ENCODE measurements at regions not wholly inside any gene's neighbourhood (a gene's known extent, or its start where the extent isn't known, plus 50 kb on each side); places are given as distances from the start of the nearest gene placed in this dataset.

- peak; percentile 58 for DNase-seq
Observed at GRCh38 chr14:85444635-85445034, 85.3 kb upstream of the FLRT2 start.

DNA sequence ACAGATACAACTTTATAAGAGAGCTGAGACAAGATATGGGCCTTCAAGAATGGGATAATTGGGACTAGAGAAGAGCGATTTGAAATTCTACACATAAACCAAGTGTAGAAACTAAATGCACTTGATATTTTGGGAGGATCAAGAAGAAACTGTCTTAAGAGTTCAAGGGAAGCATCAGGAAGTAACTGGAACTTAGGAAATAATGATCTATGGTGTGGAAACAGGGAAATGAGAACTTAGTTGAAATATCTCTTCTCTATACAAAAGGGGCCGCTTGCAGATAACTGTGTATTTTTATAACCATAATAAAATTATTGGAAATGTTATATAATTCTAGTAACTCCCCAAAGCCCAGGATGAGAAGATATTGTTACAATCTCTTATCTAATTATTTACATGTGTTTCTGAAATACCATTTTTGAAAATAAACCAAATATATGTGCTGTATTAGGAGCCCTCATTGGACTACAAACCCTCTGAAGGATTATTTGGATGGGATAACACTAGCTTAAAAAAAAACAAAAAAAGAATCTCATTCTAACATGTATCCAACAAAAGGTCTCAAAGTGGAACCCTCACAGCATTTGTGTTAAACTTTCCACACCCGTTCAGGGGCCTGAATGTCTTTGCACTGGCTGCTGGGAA is 84.7 kb upstream of the FLRT2 start:
- DNase-seq, result no peak

GRCh38 chr14:85447883-85448282 is 82.1 kb upstream of the FLRT2 start:
- DNase-seq, result no peak

GRCh38 chr14:85451421-85451820 is 78.5 kb upstream of the FLRT2 start:
- DNase-seq, result no peak

- DNase-seq, result no peak
Observed at GRCh38 chr14:85453401-85454225, 76.3 kb upstream of the FLRT2 start.

DNA sequence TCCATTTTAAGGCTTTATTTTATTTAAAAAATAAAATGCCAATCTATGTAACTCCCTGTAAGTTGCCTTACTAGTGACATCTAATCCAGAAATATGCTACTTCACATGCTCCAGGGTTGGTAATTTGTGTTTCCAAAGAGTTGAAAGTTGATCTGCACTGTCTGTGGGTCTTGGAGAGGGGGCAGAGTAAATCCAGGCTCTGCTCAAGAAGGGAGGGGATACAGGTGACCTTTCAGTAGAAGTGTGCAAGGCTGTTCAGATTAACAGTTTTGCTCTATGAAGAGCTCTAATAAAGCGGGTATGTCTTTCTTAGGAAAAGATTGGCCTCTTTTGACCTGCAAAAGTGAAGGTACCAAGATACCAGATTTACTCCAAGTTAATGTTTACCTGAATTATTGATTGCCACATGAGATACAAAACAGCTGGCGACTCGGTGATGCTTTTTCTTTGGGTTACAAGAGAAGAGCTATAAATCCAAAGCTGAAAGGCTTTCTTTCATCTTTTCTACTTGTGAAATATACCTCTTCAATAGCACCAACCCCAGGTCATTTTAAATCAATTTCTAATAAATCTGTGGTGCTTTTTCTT is 75.6 kb upstream of the FLRT2 start:
- DNase-seq, result no peak

DNA sequence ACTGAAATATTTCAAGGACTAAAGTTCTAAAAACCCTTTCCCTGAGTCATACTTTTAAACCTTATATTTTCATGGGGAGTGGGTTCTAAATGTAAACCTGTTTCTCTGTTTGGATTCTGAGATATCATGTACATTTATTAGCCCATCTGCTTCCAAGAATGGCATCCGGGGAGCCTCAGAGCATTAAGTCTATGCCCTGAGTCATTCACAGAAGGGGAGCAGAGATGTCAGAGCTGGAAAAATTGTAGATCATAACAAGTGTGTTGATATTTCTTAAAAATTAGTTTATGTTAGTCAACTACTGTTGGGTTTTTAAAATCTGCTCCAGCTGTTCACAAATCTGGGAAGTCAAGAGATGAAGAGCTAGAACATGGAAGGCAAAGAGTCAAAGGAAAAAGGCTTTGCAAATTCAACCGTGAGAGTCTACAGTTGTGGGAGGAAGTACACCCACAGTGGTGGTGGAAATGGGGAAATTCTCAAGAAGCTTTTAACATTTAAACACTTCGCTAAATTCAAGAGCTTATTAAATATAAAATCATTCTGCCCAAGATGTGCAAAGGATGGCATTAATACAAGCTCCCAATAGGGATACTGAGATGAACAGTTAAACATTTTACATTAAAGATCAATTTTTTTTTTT is 70.5 kb upstream of the FLRT2 start:
- no peak for DNase-seq

- DNase-seq, result no peak
Observed at GRCh38 chr14:85461432-85462133, 68.4 kb upstream of the FLRT2 start.

DNA sequence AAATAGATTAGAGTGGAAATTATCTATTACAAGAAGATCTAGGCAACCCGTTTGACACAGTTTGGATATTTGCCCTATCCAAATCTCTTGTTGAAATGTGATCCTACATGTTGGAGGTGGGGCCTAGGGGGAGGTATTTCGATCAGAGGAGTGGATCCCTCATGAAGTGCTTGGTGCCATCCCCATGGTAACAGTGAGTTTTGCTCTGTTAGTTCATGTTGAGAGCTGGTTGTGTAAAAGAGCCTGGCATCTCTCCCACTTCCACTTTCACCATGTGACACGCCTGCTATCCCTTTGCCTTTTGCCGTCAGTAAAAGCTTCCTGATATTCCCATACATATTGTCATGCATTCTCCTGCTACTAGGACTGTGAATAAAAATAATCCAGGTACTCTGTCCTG is 66.4 kb upstream of the FLRT2 start:
- DNase-seq, result no peak

DNA sequence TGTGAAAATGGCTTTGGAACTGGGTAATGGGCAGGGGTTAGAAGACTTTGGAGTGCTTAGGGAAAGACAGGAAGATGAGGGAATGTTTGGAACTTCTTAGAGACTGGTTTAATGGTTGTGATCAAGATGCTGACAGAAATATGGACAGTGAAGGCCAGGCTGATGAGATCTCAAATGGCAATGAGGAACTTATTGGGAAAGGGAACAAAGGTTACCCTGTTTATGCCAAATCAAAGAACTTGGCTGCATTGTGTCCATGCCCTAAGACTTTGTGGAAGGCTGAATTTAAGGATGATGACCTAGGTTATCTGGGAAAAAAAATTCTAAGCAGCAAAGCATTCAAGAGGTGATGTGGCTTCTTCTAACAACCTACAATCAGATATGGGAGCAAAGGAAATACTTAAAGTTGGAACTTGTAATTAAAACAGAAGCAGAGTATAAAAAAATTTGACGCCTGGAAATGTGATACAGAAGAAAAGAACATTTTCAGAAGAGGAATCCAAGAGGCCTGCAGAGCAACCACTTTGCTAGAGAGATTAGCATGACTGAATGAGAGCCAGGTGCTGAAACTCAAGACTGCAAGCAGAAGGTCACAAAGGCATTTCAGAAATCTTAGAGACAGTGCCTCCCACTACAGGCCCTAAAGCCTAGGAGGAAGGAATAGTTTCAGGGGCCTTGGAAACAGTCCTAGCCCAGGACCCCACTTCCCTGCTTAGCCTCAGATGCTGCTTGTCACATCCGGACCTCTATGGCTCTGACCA is 65.6 kb upstream of the FLRT2 start:
- no peak for DNase-seq

DNA sequence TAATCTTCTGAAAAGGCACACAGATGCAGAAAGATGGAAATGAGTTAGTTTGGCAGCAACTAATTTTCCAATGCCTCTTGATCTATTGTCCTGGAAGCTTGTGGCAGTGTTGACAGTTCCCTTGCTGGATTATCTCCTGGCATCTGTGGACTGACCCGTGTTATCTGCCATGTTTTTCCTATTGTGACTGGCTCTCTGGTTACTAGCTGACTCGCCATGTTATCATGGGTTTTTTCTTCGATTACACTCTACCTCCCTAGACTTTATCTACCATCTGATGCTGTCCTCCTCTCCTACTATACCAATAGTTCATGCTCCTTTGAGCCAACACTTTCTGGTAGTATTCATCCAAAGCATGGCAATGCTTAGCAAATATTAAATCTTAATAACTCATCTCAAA is 63.3 kb upstream of the FLRT2 start:
- no peak for DNase-seq

- DNase-seq, result no peak
Observed at GRCh38 chr14:85468816-85469215, 61.1 kb upstream of the FLRT2 start.

GRCh38 chr14:85471156-85471555 is 58.8 kb upstream of the FLRT2 start:
- DNase-seq, result no peak

- no peak for DNase-seq
Observed at GRCh38 chr14:85471744-85472143, 58.2 kb upstream of the FLRT2 start.

GRCh38 chr14:85474431-85474830 is 55.5 kb upstream of the FLRT2 start:
- DNase-seq, result no peak

GRCh38 chr14:85475113-85475512 is 54.8 kb upstream of the FLRT2 start:
- no peak for DNase-seq

GRCh38 chr14:85479306-85479705 is 50.6 kb upstream of the FLRT2 start:
- no peak for DNase-seq

DNA sequence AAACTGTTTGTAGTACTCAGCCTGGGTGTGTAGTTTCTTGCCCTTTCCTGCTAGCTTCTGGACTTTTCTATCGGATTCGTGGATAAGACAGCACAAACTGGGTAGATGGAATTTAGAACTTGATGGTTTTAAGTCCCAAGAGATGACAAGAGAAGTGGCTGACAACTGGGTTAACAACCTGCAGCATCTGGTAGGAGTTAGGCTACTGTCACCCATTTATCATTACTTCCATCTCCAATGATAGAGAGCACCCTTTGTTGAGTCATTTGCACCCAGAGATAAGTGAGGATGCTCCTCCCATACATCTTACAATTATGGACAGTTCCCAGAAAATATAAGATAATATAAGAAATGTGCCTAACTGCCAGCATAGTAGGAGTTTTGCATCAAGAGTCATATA is 50.2 kb upstream of the FLRT2 start:
- DNase-seq, result no peak

Measured in NCI-H1436 (cell line).